ENCODE measurements at regions not wholly inside any gene's neighbourhood (a gene's known extent, or its start where the extent isn't known, plus 50 kb on each side); places are given as distances from the start of the nearest gene placed in this dataset.

DNA sequence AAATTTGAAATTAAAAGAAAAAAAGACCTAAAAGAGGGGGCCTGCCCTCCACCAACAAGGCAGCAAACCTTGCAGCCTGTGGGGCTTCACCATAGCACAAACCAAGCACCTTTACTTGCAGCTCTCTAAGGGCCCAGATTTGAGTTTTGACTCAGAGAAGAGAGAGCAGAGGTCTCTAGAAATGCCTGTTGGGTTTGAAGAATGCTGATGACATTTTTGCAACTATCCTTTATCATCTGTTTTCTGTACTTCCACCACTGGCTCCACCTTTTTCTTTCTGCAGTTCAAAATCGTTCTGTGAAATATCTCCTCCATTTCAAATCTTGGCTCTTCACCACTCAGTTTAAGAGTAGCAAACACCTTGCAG is 83.8 kb upstream of the HMGA2 start:
- TF ChIP-seq, protein P1, sequence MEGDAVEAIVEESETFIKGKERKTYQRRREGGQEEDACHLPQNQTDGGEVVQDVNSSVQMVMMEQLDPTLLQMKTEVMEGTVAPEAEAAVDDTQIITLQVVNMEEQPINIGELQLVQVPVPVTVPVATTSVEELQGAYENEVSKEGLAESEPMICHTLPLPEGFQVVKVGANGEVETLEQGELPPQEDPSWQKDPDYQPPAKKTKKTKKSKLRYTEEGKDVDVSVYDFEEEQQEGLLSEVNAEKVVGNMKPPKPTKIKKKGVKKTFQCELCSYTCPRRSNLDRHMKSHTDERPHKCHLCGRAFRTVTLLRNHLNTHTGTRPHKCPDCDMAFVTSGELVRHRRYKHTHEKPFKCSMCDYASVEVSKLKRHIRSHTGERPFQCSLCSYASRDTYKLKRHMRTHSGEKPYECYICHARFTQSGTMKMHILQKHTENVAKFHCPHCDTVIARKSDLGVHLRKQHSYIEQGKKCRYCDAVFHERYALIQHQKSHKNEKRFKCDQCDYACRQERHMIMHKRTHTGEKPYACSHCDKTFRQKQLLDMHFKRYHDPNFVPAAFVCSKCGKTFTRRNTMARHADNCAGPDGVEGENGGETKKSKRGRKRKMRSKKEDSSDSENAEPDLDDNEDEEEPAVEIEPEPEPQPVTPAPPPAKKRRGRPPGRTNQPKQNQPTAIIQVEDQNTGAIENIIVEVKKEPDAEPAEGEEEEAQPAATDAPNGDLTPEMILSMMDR (IDR thresholded peaks at IDR 0.05; ENCODE audit: poor library complexity), result no peak
- no peak for TF ChIP-seq EZH2phosphoT487 (IDR thresholded peaks at IDR 0.05; ENCODE audit: low read depth, severe bottlenecking, unreplicated experiment)

Data from hepatocyte (in vitro differentiated cells).